ENCODE measurements at regions not wholly inside any gene's neighbourhood (a gene's known extent, or its start where the extent isn't known, plus 50 kb on each side); places are given as distances from the start of the nearest gene placed in this dataset.

DNA sequence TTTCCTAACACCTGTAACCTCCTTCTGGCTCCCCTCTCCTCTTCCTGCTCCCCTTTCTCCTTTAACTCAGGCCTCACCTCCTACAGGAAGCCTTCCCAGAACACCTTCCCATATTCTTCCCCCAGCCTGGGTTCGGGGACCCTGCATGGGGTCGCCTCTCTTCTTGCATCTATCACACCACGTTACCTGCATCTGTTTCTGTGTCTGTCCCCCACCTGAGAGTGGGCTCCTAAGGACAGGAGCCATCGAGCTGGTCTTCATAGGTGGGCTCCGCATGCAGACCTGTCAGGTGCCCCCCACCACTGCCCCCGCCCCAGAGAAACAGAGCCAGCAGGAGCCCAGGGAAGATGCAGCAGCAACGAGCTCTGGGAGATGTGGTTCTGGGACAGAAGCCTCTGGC, 123.2 kb upstream of the GLI2 start:
- H3K27me3 ChIP-seq (ENCODE audit: insufficient read depth, low read length): no peaks in the 10 kb centered on the region
- H3K9me2 ChIP-seq (ENCODE audit: low read depth, low read length): no peaks in the 10 kb centered on the region
- H3F3A ChIP-seq (ENCODE audit: insufficient read depth, low read length): no peaks in the 10 kb centered on the region
- no peaks in the 10 kb centered on the region for H3K9me3 ChIP-seq (ENCODE audit: low read length)
- H3K36me3 ChIP-seq (ENCODE audit: insufficient read depth, low read length): no peaks in the 10 kb centered on the region
- no peaks in the 10 kb centered on the region for H4K20me1 ChIP-seq (ENCODE audit: insufficient read depth, low read length)
- H2AFZ ChIP-seq (ENCODE audit: low read length): no peak overlapping the region
- H3K9ac ChIP-seq (ENCODE audit: low read length): no peak overlapping the region
- H3K4me3 ChIP-seq (ENCODE audit: low read depth, low read length, poor library complexity, severe bottlenecking): no peak overlapping the region
- H3K79me2 ChIP-seq (ENCODE audit: insufficient read depth, low read length): no peaks in the 10 kb centered on the region
- no peak overlapping the region for H3K27ac ChIP-seq (ENCODE audit: low read depth, low read length, poor library complexity, severe bottlenecking)
- TF ChIP-seq EZH2 (IDR thresholded peaks at IDR 0.05; ENCODE audit: borderline replicate concordance, low read length): no peak
- TF ChIP-seq, protein P1, sequence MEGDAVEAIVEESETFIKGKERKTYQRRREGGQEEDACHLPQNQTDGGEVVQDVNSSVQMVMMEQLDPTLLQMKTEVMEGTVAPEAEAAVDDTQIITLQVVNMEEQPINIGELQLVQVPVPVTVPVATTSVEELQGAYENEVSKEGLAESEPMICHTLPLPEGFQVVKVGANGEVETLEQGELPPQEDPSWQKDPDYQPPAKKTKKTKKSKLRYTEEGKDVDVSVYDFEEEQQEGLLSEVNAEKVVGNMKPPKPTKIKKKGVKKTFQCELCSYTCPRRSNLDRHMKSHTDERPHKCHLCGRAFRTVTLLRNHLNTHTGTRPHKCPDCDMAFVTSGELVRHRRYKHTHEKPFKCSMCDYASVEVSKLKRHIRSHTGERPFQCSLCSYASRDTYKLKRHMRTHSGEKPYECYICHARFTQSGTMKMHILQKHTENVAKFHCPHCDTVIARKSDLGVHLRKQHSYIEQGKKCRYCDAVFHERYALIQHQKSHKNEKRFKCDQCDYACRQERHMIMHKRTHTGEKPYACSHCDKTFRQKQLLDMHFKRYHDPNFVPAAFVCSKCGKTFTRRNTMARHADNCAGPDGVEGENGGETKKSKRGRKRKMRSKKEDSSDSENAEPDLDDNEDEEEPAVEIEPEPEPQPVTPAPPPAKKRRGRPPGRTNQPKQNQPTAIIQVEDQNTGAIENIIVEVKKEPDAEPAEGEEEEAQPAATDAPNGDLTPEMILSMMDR (IDR thresholded peaks at IDR 0.05; ENCODE audit: low read length): no peak
- no peak overlapping the region for H3K4me2 ChIP-seq (ENCODE audit: low read length)
- no peaks in the 10 kb centered on the region for H3K4me1 ChIP-seq (ENCODE audit: insufficient read depth, low read length, severe bottlenecking)

DNA sequence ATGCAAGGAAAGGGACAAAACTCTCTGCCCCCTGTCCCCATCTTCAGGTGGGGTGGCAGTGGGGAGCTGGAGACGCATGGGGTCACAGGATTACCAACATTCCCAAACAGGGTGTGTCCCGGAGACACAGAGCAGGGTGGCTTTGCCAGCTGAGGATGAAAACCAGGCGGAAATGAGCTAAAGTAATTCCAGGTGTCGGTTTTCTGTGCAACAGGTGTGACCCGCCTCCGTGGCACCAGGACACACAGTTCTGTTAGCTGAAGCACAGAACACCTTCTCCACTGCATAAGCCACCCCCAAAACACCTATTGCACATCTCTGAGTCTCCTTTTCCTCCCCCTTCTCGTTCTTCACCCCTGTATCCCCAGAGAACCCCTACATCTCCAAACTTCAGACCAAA, 122.7 kb upstream of the GLI2 start:
- Histone ChIP-seq H3K27ac (ENCODE audit: low read depth, low read length, poor library complexity, severe bottlenecking) (no peak overlapping the region), H3K79me2 (ENCODE audit: insufficient read depth, low read length) (no peaks in the 10 kb centered on the region), H2AFZ (ENCODE audit: low read length) (no peak overlapping the region)

GRCh38 chr2:120613742-120614571, 121.7 kb upstream of the GLI2 start:
- no peak overlapping the region for H2AFZ ChIP-seq (ENCODE audit: low read length)
- H3K4me2 ChIP-seq (ENCODE audit: low read length): no peak overlapping the region
- TF ChIP-seq, protein P1 (IDR thresholded peaks at IDR 0.05; ENCODE audit: low read length): no peak
- TF ChIP-seq EZH2 (IDR thresholded peaks at IDR 0.05; ENCODE audit: borderline replicate concordance, low read length): no peak
- no peaks in the 10 kb centered on the region for H3F3A ChIP-seq (ENCODE audit: insufficient read depth, low read length)
- no peaks in the 10 kb centered on the region for H3K36me3 ChIP-seq (ENCODE audit: insufficient read depth, low read length)
- no peaks in the 10 kb centered on the region for H3K27me3 ChIP-seq (ENCODE audit: insufficient read depth, low read length)
- H3K9ac ChIP-seq (ENCODE audit: low read length): no peak overlapping the region
- H3K4me1 ChIP-seq (ENCODE audit: insufficient read depth, low read length, severe bottlenecking): no peaks in the 10 kb centered on the region
- H3K79me2 ChIP-seq (ENCODE audit: insufficient read depth, low read length): no peaks in the 10 kb centered on the region
- H3K9me3 ChIP-seq (ENCODE audit: low read length): no peaks in the 10 kb centered on the region
- no peak overlapping the region for H3K27ac ChIP-seq (ENCODE audit: low read depth, low read length, poor library complexity, severe bottlenecking)
- no peaks in the 10 kb centered on the region for H3K9me2 ChIP-seq (ENCODE audit: low read depth, low read length)
- H4K20me1 ChIP-seq (ENCODE audit: insufficient read depth, low read length): no peaks in the 10 kb centered on the region
- no peak overlapping the region for H3K4me3 ChIP-seq (ENCODE audit: low read depth, low read length, poor library complexity, severe bottlenecking)

More for the DNA sequence above, 122.7 kb upstream of the GLI2 start:
- Histone ChIP-seq H3K9ac (ENCODE audit: low read length) (no peak overlapping the region), H3K27me3 (ENCODE audit: insufficient read depth, low read length) (no peaks in the 10 kb centered on the region), H3K36me3 (ENCODE audit: insufficient read depth, low read length) (no peaks in the 10 kb centered on the region), H3K4me2 (ENCODE audit: low read length) (no peak overlapping the region), H4K20me1 (ENCODE audit: insufficient read depth, low read length) (no peaks in the 10 kb centered on the region), H3K4me3 (ENCODE audit: low read depth, low read length, poor library complexity, severe bottlenecking) (no peak overlapping the region), H3K9me3 (ENCODE audit: low read length) (no peaks in the 10 kb centered on the region), H3K4me1 (ENCODE audit: insufficient read depth, low read length, severe bottlenecking) (no peaks in the 10 kb centered on the region), H3F3A (ENCODE audit: insufficient read depth, low read length) (no peaks in the 10 kb centered on the region), H3K9me2 (ENCODE audit: low read depth, low read length) (no peaks in the 10 kb centered on the region)
- no peak for TF ChIP-seq EZH2 (IDR thresholded peaks at IDR 0.05; ENCODE audit: borderline replicate concordance, low read length)
- TF ChIP-seq, protein P1 (IDR thresholded peaks at IDR 0.05; ENCODE audit: low read length): no peak

Measured in OCI-LY1 (cell line).